ENCODE measurements at regions not wholly inside any gene's neighbourhood (a gene's known extent, or its start where the extent isn't known, plus 50 kb on each side); places are given as distances from the start of the nearest gene placed in this dataset.

- Histone ChIP-seq H3K36me3 (ENCODE audit: control insufficient read depth, insufficient read depth, low read length) (no peaks in the 10 kb centered on the region), H3K79me2 (no peaks in the 10 kb centered on the region), H3K9ac (no peak overlapping the region), H3K4me1 (no peaks in the 10 kb centered on the region), H2AFZ (no peak overlapping the region), H3K9me3 (ENCODE audit: control insufficient read depth, low read length) (no peaks in the 10 kb centered on the region), H3K27me3 (ENCODE audit: control insufficient read depth, insufficient read depth, low read length) (no peaks in the 10 kb centered on the region), H3K4me2 (ENCODE audit: low read length) (no peak overlapping the region), H3K4me3 (ENCODE audit: low read depth, low read length) (no peak overlapping the region), H3K27ac (no peak overlapping the region)
- TF ChIP-seq CTCF (IDR thresholded peaks at IDR 0.05), result no peak
Measured at GRCh38 chr5:99004960-99005359, 76.2 kb upstream of the CHD1 start.

GRCh38 chr5:99000876-99001275 is 72.1 kb upstream of the CHD1 start:
- Histone ChIP-seq H3K27ac (no peak overlapping the region), H3K27me3 (ENCODE audit: control insufficient read depth, insufficient read depth, low read length) (no peaks in the 10 kb centered on the region), H2AFZ (no peak overlapping the region), H3K79me2 (no peaks in the 10 kb centered on the region), H3K4me2 (ENCODE audit: low read length) (no peak overlapping the region), H3K36me3 (ENCODE audit: control insufficient read depth, insufficient read depth, low read length) (no peaks in the 10 kb centered on the region), H3K9ac (no peak overlapping the region), H3K9me3 (ENCODE audit: control insufficient read depth, low read length) (no peaks in the 10 kb centered on the region), H3K4me1 (no peaks in the 10 kb centered on the region), H3K4me3 (ENCODE audit: low read depth, low read length) (no peak overlapping the region)
- TF ChIP-seq CTCF (IDR thresholded peaks at IDR 0.05), result no peak

- TF ChIP-seq CTCF (IDR thresholded peaks at IDR 0.05), result no peak
- Histone ChIP-seq H3K9ac (no peak overlapping the region), H3K79me2 (no peaks in the 10 kb centered on the region), H3K9me3 (ENCODE audit: control insufficient read depth, low read length) (no peaks in the 10 kb centered on the region), H3K36me3 (ENCODE audit: control insufficient read depth, insufficient read depth, low read length) (no peaks in the 10 kb centered on the region), H3K4me2 (ENCODE audit: low read length) (no peak overlapping the region), H2AFZ (no peak overlapping the region), H3K27ac (no peak overlapping the region), H3K27me3 (ENCODE audit: control insufficient read depth, insufficient read depth, low read length) (no peaks in the 10 kb centered on the region), H3K4me1 (no peaks in the 10 kb centered on the region), H3K4me3 (ENCODE audit: low read depth, low read length) (no peak overlapping the region)
Measured at GRCh38 chr5:99000221-99000620, 71.4 kb upstream of the CHD1 start.

GRCh38 chr5:98999631-99000030 is 70.8 kb upstream of the CHD1 start:
- Histone ChIP-seq H3K4me2 (ENCODE audit: low read length) (no peak overlapping the region), H3K9me3 (ENCODE audit: control insufficient read depth, low read length) (no peaks in the 10 kb centered on the region), H3K27me3 (ENCODE audit: control insufficient read depth, insufficient read depth, low read length) (no peaks in the 10 kb centered on the region), H3K79me2 (no peaks in the 10 kb centered on the region), H3K9ac (no peak overlapping the region), H3K4me1 (no peaks in the 10 kb centered on the region), H2AFZ (no peak overlapping the region), H3K27ac (no peak overlapping the region), H3K36me3 (ENCODE audit: control insufficient read depth, insufficient read depth, low read length) (no peaks in the 10 kb centered on the region), H3K4me3 (ENCODE audit: low read depth, low read length) (no peak overlapping the region)
- no peak for TF ChIP-seq CTCF (IDR thresholded peaks at IDR 0.05)

- TF ChIP-seq CTCF (IDR thresholded peaks at IDR 0.05), result no peak
- H3K4me1 ChIP-seq, result no peaks in the 10 kb centered on the region
- no peaks in the 10 kb centered on the region for H3K9me3 ChIP-seq (ENCODE audit: control insufficient read depth, low read length)
- H3K36me3 ChIP-seq (ENCODE audit: control insufficient read depth, insufficient read depth, low read length), result no peaks in the 10 kb centered on the region
- H3K9ac ChIP-seq, result no peak overlapping the region
- H3K27me3 ChIP-seq (ENCODE audit: control insufficient read depth, insufficient read depth, low read length), result no peaks in the 10 kb centered on the region
- H3K27ac ChIP-seq, result no peak overlapping the region
- H3K79me2 ChIP-seq, result no peaks in the 10 kb centered on the region
- H3K4me3 ChIP-seq (ENCODE audit: low read depth, low read length), result no peak overlapping the region
- no peak overlapping the region for H2AFZ ChIP-seq
- H3K4me2 ChIP-seq (ENCODE audit: low read length), result no peak overlapping the region
Measured at GRCh38 chr5:98997000-98997399, 68.2 kb upstream of the CHD1 start.
